ENCODE measurements at regions not wholly inside any gene's neighbourhood (a gene's known extent, or its start where the extent isn't known, plus 50 kb on each side); places are given as distances from the start of the nearest gene placed in this dataset.

- no peaks in the 10 kb centered on the region for H3K4me1 ChIP-seq (ENCODE audit: control insufficient read depth in 1 of 2, insufficient read depth in 2 of 2, low read depth in 1 of 2, low read length in 1 of 2)
- H3K27ac ChIP-seq (ENCODE audit: low read depth in 2 of 2, low read length in 1 of 2) = no peak overlapping the region
- no peaks in the 10 kb centered on the region for H3K9me3 ChIP-seq
- DNase-seq = no peak
- CTCF ChIA-PET = interaction anchor here (0.9 kb wide), 1 partner anchor 21 kb away, joined by 3 read pairs; no protein-coding TSS in a partner anchor
- no peaks in the 10 kb centered on the region for H3K79me2 ChIP-seq (ENCODE audit: insufficient read depth)
- H3K36me3 ChIP-seq (replicated peaks in 1 of 2; ENCODE audit: control insufficient read depth in 1 of 2, insufficient read depth in 2 of 2, low read length in 1 of 2) = no peaks in the 10 kb centered on the region
- H3K4me3 ChIP-seq (ENCODE audit: low read depth in 2 of 2, low read length in 1 of 2) = no peak overlapping the region
- H3F3A ChIP-seq (replicated peaks; ENCODE audit: insufficient read depth) = no peaks in the 10 kb centered on the region
- H3K27me3 ChIP-seq (ENCODE audit: insufficient read depth) = no peaks in the 10 kb centered on the region
- no peak overlapping the region for H2AFZ ChIP-seq (ENCODE audit: low read depth)
- H3K9me2 ChIP-seq = no peaks in the 10 kb centered on the region
- no peak overlapping the region for H3K4me2 ChIP-seq
- TF ChIP-seq NRF1 (IDR thresholded peaks at IDR 0.05; ENCODE audit: low read depth, low read length) (no peak), MEF2A (IDR thresholded peaks at IDR 0.05; ENCODE audit: borderline replicate concordance, low read depth) (no peak), TEAD4 (IDR thresholded peaks at IDR 0.05; ENCODE audit: borderline replicate concordance, insufficient read depth) (no peak), FOXJ3 (CRISPR knock-in tag; IDR thresholded peaks at IDR 0.05) (no peak), ELF1 (IDR thresholded peaks at IDR 0.05) (no peak), EP300 (IDR thresholded peaks at IDR 0.05; ENCODE audit: borderline replicate concordance in 1 of 2, low read depth in 1 of 2, low read length in 1 of 2) (no peak), RXRA (IDR thresholded peaks at IDR 0.05; ENCODE audit: borderline replicate concordance, low read depth) (no peak), RAD21 (IDR thresholded peaks at IDR 0.05; ENCODE audit: low read length) (no peak), SIN3A (IDR thresholded peaks at IDR 0.05; ENCODE audit: borderline replicate concordance, low read depth, low read length) (no peak), ZBTB33 (IDR thresholded peaks at IDR 0.05; ENCODE audit: borderline replicate concordance, low read depth) (no peak), USF1 (IDR thresholded peaks at IDR 0.05; ENCODE audit: borderline replicate concordance, low read depth) (no peak), YY1 (IDR thresholded peaks at IDR 0.05; ENCODE audit: low read depth) (no peak), SMC3 (IDR thresholded peaks at IDR 0.05; ENCODE audit: low read depth, low read length) (no peak), FOXM1 (IDR thresholded peaks at IDR 0.05; ENCODE audit: low read depth) (no peak), TAF1 (IDR thresholded peaks at IDR 0.05; ENCODE audit: borderline replicate concordance, low read depth, low read length) (no peak), GABPA (IDR thresholded peaks at IDR 0.05; ENCODE audit: low read depth) (no peak), RFX5 (IDR thresholded peaks at IDR 0.05; ENCODE audit: low read length) (no peak), IRF3 (IDR thresholded peaks at IDR 0.05; ENCODE audit: low read depth, low read length) (no peak), JUND (IDR thresholded peaks at IDR 0.05) (no peak), EZH2phosphoT487 (IDR thresholded peaks at IDR 0.05; ENCODE audit: borderline replicate concordance, low read depth) (no peak)
- POLR2A ChIA-PET = no interaction called here
- no peak overlapping the region for H3K9ac ChIP-seq
- WGBS (ENCODE audit: low lambda C conversion rate) = 31% methylated on average over 10 of the region's 17 CpGs
- no peaks in the 10 kb centered on the region for H4K20me1 ChIP-seq (ENCODE audit: insufficient read depth)
Measured at GRCh38 chr6:168390749-168391420, 50.1 kb upstream of the SMOC2 start.
